Stimulated activated naive CD4-positive, alpha-beta T cell (primary cell): ENCODE measurements at regions not wholly inside any gene's neighbourhood (a gene's known extent, or its start where the extent isn't known, plus 50 kb on each side); places are given as distances from the start of the nearest gene placed in this dataset.
"Not testable (repeated sequence)": the region's sequence is repeated elsewhere in the genome, so short reads cannot be mapped to it uniquely, and the experiment has no call there.

ENCODE experiments used
- DNase-seq, 6 experiments: peaks; one replicate each; lab custom pipeline; 2025; lab: John Stamatoyannopoulos, UW

DNA sequence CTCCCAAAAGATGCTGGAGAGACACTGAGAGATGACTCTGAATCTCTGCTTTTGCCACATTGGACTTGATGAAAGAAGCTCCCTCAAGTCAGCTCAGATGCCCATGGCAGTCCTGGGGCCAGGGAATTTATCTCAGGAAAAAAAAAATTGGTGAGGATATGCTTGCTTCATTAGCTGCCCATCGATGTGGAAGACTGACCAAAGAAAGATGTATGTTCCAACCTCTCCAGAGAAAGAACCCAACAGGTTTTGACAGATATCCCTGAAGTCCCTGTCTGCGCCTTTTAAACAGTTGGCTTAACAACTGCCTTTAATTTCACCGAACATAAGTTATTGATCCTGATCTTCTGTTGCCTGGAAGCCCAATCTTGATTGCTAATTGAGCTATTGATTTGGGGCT, 137.4 kb downstream of the TMEM114 start:
- DNase-seq: no peak

GRCh38 chr16:8436931-8437330, 153.4 kb downstream of the TMEM114 start:
- no peak for DNase-seq

- no peak for DNase-seq
These were observed 158.5 kb downstream of the TMEM114 start for GRCh38 chr16:8431783-8432182.

GRCh38 chr16:8430401-8430800, 159.9 kb downstream of the TMEM114 start:
- DNase-seq: no peak

- DNase-seq: no peak
These were observed 163.7 kb downstream of the TMEM114 start for GRCh38 chr16:8426569-8426968.

GRCh38 chr16:8417145-8417544, 173.2 kb downstream of the TMEM114 start:
- DNase-seq: no peak

- DNase-seq: no peak
These were observed 181.3 kb downstream of the TMEM114 start for GRCh38 chr16:8408855-8409567.

GRCh38 chr16:8407351-8407750, 183.0 kb downstream of the TMEM114 start:
- no peak for DNase-seq

DNA sequence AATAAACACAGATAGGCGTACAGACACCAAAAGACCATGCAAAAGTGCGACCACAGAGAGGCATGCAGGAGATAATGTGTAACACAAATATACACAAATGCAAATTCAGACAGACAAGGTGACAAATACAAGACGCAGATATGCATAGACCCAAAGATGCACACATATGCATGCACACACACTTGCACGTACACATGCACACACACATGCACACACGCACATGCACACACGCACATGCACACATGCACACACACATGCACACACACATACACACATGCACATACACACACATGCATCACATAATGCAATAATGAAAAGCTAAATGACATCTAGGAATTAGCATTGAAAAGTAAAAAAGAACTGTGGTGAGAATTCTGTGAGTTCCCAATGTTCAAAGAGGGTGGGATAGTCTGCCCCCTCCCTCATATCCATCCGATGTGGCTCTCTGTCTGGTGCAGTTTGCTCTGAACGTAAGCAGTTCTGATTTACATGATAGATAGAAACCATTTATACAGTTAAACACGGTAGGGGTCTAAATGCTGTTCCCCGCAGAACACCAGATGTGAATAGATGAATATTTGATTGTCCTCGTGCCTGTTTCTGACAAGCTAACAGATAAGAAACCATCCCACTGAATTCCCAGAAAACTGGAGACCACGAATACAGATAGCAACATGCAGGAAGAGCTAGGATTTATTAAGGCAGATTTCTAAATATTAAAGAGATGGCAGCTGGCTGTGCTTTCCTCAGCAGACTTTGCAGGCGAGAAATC, 186.1 kb downstream of the TMEM114 start:
- no peak for DNase-seq

DNA sequence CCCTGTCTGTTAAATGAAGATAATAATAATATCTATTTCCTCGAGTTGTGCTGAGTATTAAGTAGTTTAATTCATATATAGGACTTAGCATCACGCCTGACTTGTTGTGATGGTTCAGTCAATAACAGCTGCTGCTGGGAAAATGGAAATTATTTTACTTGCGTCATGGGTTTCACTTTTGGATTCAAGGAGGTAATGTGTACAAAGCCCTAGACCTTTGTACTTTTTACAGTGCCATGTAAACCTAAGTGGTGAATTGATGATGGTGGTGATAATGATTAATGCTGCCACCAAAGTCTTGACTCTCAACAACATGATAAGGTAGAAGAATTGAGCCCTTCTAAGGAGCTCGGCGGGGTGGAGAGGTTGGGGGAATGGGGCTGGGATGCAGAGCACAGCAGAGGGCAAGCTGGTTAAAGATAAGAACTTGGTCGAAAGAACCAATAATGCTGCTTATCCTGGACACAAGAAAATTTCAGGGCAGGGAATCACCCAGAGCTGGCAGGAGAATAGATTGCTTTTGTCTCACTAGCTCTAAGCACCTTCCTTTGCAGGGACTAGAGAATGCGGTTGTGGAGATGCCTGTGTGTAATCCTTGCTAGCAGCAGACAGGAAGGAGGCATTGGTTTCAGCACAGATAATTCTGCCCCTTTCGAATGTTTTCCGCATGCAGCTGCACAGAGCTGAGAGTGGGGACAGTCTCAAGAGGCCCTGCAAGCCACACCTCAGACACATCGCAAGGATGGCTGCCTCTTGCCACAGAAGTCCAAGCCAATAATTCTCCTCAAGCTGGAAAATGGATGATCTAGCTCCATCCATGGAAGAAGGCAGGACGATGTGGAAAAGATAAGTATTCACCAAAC, 187.1 kb downstream of the TMEM114 start:
- no peak for DNase-seq

DNA sequence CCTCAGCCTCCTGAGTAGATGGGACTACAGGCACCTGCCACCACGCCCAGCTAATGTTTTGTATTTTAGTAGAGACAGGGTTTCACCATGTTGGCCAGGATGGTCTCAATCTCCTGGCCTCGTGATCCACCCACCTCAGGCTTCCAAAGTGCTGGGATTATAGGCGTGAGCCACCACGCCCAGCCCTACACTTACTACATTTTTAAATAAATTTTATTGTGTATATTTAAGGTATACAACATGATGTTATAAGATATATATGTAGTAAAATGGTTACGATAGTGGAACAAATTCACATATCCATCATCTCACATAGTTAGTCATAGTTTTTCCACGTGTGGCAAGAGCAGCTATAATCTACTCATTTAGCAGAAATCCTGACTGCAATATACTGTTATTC, 189.6 kb downstream of the TMEM114 start:
- not testable (repeated sequence) for DNase-seq

- no peak for DNase-seq
These were observed 191.8 kb downstream of the TMEM114 start for GRCh38 chr16:8398548-8398947.

DNA sequence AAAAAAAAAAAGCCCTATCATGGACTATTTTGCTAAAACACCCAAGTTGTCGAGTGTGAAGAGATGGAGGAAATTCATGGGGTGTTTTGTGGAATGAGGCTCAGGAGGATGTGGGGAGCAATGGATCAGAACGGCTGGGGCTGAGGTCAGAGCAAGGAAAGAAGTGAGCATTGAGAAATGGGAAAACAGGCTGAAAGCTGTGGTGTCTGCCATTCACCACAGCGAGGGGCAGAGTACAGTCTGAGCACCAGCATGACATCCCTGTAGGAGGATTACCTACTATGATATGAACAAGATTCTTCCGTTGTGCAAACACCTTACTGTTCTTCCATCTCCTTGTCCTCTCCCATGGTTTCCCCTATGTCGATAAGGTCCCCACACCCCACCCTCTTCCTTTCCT, 193.1 kb downstream of the TMEM114 start:
- no peak for DNase-seq

DNA sequence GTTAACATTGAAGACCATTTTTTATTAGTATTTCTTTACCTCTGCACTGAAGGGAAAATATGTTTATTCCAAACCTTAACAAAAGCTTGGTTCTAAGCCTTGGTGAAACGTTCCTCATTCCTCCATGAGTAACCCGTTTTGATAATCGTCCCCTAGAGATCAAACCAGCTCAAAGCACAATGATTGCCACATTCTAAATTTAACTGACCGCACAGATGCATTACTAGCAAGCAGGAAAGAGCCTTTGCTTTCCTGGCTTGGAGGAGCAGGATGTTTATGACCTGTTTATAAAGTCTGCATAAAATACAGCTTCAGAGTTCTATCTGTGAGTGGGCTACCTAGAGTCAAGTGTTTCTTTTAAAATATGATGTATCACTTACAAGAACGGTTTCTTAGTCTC, 193.8 kb downstream of the TMEM114 start:
- DNase-seq: no peak

GRCh38 chr16:8391257-8391656, 199.1 kb downstream of the TMEM114 start:
- DNase-seq: no peak

- no peak for DNase-seq
These were observed 201.6 kb downstream of the TMEM114 start for GRCh38 chr16:8388684-8389083.

- DNase-seq: no peak
These were observed 208.5 kb downstream of the TMEM114 start for GRCh38 chr16:8381814-8382213.

- DNase-seq: no peak
These were observed 210.0 kb downstream of the TMEM114 start for GRCh38 chr16:8380311-8380710.

DNA sequence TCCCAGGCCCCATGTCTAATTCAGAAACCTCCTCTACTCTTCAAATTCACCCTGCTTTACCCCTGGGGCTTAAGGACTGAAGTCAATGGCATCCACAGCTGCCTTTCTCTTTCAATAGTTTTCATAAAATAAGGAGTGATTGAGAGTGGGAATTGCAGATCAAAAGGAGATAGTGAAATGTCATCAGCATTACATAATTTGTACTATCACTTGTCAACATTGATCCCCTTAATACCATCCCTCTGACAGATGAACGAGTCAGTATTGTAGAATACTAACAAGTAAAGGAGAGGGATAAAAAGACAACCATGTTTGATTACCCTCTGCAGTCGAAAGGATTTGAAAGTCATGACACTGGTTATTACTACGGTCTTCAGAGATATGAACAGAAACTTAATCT, 212.4 kb downstream of the TMEM114 start:
- no peak for DNase-seq

DNA sequence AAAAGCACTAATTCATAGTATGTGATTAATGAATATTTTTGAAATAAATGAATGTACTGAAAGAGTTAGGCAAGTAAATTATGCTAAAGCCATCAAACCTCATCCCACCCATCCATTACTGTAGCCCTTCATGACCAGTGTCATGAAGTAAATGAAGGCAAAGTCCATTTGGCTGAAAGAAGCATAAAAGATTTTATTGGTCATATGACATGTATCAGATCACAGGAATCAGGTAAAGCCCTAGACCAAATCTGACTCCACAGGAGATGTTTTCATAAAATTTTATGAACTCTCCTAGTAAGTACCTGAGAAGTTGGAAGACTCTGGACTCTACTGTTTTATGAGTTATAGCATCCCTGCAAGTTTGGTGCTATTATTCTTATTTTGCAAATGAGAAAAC, 213.5 kb downstream of the TMEM114 start:
- no peak for DNase-seq

- no peak for DNase-seq
These were observed 213.9 kb downstream of the TMEM114 start for GRCh38 chr16:8376430-8376829.

DNA sequence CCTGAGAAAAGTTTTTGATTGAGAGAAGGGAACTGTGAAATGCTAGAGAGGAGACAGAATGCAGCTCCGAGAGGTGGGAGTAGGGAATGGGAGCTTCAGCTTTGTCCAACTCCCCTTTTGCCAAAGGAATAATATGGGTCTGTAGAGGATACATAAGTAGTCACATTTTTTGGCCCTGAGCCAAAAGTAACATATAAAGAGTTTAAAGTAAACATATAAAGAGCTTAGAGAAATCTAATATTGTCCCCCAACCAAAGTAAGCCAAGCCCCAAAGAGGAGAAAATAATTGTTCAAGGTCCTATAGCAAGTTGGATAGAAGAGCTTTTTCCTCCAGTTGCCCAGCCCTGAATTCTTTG, 215.1 kb downstream of the TMEM114 start:
- no peak for DNase-seq
